Fibroblast of skin of right quadriceps (primary cell): ENCODE measurements at regions not wholly inside any gene's neighbourhood (a gene's known extent, or its start where the extent isn't known, plus 50 kb on each side); places are given as distances from the start of the nearest gene placed in this dataset.
A peak's percentile ranks its signal among the peaks of the same experiment; 100 is the strongest.

Experiments used
- DNase-seq: peaks from one replicate; pipeline ENCODE4 v3.0.0-alpha.2; 2013

DNA sequence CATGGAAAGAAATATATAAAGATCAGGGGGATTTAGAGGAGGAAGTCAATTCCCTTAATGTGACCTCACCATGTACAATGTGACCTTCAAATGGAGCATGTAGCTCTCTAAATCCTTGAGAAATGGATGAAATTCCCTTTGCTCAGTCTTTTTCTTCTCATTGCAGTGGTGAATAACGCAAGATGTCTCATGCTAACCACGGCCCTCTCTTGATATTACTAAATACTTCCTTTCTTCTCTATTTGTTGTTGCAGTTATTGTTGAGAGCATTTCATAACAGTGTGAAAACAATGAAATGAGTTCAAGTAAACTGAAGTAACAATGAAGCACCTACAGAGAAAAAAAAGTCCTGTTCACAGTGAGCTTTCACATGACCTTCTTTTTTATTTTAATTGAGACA lies 55.6 kb downstream of the ZNF281 start:
- DNase-seq = peak; percentile 53

DNA sequence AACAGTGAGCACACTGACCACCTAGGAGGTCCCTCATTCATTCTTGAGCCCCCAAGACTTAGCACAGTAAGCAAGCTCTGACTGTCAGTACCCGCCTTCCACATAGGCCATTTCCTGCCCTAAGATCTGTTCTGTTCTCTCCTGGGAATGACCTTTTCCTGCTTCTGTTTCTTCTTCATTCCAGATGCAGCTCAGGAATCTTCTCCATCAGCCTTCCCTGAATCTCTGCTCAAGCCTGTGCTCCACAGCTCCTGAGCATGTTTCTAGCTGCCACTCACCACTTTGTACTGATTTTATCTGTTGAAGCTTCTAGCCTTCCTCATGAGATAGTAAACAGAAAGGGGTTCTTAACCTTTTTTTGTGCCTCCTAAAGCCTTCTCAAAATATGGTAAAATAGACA lies 56.6 kb downstream of the ZNF281 start:
- peak; percentile 68 for DNase-seq

DNA sequence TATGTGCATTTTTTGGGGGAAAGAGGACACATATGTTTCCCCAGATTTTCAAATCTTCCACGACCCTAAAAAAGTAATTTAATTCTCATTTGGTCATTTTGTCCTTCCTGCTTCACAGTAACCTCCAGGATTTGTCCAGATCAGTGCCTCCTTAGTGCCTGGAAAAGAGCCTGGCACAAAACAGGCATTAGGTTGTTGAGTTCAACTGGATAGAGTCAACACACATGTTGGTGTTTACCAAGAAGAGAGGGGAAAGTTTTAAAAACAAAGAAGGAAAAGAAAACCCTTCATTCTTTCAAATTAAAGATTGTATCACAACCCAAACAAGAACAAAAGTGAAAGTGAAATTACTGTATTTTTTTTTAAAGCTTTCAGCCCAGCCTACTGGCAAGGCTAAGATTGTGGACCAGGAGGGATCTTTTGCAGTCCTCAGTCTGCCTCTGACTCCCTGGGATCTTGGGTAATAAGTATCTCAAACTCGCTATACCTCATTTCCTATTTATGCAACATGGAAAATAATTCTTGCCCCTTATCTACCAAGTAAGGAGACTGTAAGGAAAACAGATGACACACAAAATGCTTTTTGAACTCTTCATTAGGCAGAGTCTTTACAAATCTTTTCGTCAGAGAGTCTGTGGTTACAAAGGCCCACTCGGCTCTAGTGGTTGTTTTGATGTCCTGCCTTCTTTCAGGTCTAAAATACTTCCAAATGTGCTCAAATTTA lies 57.8 kb downstream of the ZNF281 start:
- DNase-seq = peak; percentile 99

DNA sequence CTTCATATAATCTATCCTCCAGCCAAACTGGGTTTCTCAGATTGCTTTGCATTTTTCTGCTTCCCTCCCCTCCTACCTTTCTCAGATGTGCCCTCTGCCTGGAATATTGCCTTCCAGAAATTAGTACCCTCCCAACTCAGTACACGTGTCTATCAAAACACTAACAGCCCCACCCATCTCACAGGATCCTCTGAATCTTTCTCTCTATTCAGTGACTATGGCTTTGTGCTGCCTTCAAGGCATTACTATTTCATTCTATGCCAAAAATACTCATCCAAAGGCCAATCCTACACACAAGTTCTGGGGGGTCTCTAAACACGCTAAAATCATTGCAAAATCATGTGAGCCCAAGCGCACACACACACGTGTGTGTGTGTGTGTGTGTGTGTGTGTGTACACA lies 58.4 kb downstream of the ZNF281 start:
- DNase-seq = no peak

DNA sequence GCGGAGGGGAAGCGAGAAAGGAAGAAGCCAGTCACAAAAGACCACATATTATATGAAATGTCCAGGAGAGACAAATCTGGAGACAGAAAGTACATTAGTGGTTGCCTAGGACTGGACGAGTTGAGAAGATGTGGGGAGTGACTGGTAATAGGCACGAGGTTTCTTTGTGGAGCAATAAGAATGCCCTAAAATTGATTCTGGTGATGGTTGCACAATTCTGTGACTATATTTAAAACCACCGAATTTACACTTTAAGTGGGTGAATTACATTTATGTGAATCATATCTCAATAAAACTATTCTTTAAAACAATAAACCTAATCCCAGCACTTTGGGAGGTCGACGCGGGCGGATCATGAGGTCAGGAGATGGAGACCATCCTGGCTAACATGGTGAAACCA lies 63.1 kb downstream of the ZNF281 start:
- DNase-seq = peak; percentile 84

DNA sequence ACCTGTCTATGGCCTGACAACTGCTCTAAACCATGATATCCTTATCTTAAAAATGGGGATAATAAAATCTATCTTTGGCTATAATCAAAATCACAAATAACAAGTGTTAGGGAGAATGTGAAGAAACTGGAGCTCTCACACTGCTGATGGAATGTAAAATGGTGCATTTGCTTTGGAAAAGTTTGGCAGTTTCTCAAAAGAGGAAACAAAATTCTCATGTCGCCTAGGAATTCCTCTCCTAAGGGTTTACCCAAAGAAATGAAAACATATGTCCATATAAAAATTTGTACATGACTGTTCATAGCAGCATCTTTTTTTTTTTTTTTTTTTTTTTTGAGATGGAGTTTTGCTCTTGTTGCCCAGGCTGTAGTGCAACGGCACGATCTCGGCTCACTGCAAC lies 64.3 kb downstream of the ZNF281 start:
- DNase-seq = peak; percentile 77

DNA sequence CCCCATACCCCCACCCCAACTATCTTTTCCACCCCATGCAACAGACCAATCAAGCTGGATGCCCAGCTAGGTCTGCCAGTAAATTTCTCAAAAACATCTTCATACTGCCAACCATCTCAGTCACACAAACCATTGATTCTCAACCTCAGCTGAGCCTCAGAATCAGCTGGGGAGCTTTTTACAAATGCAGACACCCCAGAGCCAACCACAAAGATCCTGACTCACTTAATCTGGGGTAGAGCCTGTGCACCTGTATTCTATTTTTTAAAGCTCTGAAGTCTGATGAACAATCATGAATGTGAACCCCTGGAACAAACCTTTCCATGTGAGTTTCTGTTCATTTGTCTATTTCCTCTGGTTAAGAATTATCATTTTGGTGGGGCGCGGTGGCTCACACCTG lies 66.0 kb downstream of the ZNF281 start:
- DNase-seq = no peak

DNA sequence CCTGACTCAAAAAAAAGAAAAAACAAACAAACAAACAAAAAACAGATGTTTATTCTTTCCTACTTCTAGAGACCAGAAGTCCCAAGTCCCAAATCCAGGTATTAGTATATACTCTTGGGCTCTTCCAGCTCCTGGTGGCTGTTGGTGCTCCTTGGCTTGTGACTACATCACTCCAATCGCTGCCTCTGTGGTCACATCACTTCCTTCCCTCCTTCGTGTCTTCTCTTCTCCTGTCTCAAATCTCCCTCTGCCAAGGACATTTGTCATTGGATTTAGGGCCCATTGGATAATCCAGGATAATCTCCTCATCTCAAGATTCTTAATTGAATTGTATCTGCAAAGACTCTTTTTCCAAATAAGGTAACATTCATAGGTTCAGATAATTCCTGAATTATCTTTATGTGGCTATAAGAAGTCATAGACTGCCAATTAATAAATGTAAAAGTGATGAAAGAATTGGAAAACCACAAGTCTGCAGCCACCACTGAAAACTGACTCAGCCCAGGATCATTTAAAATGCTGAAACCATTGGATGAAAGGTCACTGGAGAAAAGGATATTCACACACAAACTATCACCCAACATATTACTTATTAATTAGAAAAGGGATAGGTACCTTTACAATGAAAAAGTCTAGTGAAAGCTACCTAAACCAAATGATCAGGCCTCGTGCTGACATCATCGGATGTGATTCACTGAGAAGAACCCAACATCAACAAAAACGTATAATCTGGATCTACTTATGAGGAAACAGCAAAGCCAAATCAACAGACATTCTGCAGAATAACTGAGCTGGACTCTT lies 67.1 kb downstream of the ZNF281 start:
- DNase-seq = peak; percentile 90

DNA sequence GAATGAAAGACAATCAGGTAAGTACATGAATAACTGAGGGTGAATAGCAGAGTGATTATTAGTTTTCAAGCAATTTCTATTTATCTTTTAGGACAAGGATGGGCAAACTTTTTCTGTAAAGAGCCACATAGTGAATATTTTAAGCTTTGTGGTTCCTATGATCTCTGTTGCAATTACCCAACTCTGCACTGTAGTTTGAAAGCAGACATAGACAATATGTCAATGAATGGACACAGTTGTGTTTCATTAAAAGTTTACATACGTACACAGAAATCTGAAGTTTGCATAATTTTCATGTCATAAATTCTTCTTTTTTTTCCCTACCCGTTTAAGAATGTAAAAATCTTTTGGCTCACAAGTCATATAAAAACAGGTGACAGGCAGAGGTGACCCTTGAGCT lies 71.4 kb downstream of the ZNF281 start:
- DNase-seq = peak; percentile 57

DNA sequence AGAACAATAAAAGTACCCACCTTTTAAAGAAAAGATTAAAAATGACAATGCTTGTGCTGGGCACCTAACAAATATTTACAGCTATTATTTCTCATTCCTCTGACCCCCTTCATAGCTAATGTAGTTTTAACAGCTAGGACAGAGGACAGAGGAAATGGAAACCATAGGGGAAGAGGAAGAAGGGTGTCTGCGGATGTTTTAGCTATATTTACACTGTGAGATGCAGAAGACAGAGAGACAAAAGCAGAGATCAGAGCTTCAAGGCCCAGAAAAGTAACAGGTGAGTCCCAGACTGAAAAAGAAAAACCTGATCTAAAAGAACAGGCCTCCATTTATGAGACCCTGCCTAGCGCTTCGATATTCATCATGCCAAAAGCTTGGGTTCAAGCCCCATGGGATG lies 72.0 kb downstream of the ZNF281 start:
- DNase-seq = no peak

DNA sequence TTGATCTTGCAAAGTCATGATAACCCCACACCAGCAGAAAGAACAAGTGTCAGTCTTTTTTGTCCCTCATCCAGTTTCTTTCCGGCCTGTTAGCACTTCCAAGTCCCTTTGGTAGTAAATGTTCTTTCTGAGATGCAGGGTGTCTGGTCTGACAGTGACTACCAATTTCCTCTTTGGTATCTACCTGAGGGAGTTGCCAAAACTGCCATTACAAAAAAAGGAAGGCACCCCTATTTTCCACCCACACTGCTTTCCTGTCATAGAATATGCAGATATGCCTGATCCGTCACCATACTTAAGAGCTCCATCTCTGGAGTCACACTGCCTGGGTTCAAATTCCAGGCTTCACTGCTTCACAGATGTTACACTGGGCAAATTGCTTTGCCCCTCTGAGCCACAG lies 72.4 kb downstream of the ZNF281 start:
- DNase-seq = no peak

DNA sequence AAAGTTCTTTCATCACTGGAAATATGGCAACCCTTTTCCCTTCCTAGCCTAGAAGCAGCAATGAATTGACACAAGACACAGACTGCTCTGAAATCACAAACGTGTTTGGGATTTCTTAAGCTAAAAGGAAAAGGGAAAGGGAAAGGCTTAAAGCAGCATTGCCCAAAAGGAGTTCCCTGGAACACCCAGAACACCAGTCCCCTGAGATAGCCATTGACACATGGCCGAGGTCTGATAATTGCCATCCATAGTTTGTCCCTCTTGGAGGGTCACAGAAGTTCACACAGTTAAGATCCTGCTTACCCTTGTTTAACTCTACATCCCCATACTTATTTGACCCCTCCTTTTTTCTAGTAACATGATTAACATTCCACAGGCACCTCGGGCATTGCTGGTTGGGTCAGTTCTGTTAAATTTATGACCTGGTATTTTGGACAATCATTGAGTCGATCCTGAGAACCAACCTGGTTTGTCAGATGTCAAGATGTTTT lies 72.9 kb downstream of the ZNF281 start:
- DNase-seq = no peak

DNA sequence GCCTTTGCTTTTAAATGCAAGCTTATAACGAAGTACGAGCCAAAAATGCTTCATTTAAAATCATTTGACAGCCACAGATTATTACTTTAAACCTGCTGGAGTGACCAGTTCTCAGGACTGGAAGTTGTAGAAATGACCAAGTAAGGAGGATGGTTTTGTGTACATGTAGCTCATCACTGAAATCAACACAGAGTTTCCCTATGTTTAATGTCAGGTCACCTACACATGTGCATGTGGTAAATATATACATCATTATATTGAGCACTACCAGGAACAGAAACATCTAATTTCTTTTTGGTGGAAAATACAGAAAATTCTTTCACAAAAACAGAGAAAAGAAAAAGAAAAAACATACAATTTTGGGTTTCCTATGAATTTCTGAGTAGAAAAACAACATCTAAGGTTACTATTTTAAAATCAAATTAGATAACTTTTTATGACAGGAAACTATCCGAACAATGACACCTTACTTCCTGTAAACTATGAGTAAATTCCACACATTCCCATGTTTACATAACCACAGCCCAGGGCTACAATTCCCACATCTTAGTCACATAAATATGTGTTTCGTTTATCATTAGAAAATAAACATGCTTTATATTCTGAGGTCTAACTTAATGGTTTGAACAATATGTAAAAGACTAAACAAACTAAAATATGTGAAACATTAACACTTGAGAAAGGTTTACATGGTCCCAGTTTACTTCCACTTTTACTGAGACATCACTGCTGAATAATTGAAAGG lies 73.6 kb downstream of the ZNF281 start:
- peak; percentile 87 for DNase-seq

DNA sequence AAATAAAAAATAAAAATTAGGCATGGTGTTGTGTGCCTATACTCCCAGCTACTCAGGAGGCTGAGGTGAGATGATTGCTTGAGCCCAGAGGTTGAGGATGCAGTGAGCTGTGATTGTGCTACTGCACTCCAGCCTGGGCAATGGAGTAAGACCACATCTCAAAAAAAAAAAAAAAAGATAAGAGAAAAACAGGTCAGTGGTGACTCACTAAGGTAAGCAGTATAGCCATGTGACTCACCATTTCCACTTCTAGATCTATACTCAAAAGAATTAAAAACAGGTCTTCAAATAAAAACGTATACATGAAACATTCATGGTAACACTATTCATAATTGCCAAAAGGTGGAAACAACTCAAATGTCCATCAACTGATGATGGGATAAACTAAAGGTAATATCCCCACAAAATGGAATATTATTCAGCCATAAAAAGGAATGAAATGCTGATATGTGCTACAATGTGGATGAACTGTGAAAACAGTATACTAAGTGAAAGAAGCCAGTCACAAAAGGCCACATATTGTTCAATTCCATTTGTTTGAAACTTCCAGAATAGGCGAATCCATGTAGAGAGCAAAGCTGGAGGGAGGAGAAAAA lies 75.1 kb downstream of the ZNF281 start:
- no peak for DNase-seq

DNA sequence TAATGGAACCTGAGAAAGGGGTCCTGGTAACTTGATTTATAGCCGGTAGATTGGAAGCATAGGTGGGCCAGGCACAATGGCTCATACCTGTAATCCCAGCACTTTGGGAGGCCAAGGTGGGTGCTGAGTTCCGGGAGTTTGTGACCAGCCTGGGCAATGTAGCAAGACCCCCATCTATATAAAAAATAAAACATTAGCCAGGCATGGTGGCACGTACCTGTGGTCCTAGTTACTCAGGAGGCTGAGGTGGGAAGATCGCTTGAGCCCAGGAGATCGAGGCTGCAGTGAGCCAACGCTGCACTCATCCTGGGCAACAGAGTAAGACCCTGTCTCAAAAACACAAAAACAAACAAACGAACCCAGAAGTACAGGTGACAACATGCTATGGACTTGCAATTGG lies 76.5 kb downstream of the ZNF281 start:
- DNase-seq = no peak

DNA sequence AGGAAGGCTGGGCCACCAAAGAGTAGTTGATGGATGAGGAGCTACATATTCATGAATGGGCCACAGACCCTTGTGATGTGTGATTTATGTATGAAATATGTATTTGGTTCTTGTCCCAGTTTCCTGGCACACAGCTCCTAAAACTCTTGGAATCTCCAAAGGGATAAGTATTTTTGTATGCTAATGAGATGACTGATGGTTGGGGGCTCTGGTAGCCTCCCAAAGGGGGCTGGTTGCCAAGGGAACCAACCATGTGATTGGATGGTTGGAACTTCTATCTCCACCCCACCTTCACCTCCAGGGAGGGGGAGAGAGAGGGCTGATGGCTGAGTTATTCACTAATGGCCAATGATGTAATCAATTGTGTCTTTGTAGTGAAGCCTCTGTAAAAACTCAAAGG lies 77.1 kb downstream of the ZNF281 start:
- DNase-seq = peak; percentile 85

DNA sequence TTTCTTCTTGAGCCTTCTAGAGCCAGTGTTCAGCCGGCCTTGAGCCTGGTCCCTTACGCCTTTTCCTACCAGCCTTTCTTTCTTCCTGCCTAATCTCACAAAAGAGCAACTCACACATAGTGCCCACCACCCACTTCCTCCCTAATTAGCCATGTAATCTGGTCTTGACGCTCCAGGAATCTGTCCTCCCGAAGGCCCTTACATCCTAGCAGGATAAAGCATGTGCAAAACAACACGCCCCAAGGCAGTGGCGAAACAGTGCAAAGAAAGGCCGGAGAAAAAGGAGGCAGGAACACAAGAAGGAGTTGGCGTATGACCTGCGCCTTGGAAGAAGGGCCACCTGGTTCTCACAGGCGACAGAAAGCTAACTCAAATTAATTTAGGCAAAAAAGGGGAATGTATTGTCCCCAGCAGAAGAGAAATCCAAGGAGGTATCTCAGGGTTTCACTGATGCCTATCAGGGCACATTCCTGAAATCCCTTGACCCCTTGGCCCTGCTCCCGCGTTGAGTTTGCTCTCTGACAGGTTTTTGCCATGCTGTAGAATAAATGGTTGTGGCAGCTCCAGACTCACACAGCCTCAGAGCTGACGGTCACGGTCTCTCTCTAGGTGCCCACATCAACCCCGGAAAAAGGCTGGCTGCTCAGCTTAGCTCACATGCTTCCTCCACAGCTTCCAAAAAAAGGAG lies 79.0 kb downstream of the ZNF281 start:
- DNase-seq = no peak

DNA sequence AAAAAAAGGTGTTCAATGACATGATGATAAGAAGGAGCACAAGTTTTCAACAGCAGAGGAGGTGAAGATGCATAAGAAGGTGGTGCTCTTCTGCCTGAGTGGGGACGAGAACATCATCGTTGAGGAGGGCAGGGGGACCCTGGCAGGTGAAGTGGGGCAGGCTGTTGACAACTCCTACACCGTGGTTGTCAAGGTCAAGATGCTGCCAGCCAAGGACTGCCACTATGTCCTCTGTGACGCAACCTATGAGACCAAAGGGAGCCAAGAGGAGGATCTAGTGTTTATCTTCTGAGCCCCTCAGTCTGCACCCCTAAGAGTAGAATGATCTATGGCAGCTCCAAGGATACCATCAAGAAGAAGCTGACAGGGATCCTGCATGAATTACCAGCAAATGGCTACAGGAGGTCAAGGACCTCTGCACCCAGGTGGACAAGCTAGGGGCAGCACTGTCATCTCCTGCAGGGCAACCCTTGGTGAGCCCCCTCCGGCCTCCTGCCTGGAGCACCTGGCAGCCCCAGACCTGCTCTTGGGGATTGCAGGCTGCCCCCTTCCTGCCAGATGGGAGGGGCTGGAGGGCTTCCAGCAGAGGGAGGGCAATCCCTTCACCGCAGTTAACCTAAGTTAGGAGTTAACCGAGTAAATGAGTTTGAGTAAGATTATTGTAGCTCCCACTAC lies 80.5 kb downstream of the ZNF281 start:
- no peak for DNase-seq

DNA sequence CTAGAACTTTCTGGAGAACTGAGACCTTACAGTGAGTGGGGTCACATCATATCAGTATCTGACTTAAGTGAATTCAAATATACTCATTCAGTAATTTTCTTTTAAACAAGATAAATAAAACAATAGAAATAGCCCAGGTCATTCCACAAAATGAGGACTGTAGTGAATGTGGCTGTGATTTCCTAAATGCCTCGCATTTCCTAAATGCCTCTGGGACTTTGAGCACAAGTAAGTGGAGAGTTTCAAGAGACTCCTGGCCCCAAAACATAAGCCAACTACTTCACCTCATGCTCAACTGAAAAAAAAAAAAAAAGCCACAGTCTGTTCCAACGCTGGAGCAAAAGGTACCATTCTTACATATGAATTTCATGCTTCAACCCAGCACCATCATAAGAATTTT lies 81.5 kb downstream of the ZNF281 start:
- DNase-seq = peak; percentile 53

DNA sequence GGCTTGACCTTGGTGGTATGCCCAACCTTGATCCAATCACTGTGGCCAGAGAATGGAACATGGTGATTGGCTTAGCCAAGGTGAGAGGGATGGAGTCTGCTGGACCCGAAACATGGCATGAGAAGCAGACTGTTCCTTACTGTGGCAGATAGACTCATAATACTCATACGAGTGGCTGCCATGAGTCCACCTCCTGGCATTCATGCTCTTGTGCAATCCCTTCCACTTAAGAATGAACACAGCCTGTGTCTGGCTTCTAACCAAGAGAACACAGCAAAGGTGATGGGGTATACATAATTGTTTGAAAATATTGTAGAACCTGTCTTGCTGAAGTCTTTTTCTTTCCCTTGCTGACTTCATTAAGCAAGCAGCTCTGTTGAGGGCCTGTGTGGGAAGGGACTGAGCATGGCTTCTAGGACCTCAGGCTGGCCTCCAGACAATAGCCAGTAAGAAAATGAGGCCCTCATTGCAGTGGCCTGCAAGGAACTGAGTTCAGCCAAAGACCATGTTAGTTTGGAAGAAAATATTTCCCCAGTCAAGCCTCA lies 85.9 kb downstream of the ZNF281 start:
- peak; percentile 51 for DNase-seq

DNA sequence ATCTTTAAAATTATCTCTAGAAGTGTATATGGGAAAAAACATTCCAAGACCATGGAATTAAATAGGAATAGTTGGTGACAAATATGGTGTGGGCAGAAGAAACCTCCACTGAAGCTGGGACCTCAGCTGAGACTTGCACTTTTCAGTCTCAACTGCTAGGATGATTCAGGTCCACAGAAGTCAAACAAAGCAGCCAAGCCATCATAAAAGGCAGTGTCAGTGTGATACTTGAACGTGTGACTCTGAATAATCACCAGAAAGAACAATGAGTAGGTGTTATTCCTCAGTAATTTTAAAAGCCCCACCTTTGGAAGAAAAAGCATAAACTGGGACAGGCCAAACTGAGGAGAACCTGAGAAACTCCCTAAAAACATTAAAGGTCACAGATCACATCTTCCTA lies 90.7 kb downstream of the ZNF281 start:
- no peak for DNase-seq

DNA sequence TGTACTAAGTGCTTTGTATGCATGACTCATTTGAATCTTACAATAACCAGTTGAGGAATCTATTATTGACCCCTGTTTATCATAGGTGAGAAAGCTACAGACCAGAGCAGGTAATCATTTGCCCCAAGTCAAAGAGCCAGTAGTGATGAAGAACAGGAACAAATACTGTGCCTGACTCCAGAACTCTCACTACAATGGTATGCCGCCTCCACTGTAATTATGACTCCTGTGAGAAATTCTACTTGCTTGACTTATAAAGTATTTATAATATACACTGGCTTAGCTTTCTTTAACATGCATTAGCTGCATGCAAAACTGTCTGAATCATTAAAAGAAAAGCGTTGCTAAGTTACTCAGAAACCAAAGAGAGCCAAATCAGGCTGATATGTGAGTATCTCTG lies 92.6 kb downstream of the ZNF281 start:
- DNase-seq = peak; percentile 91
